HL-60 (cell line): ENCODE measurements at regions not wholly inside any gene's neighbourhood (a gene's known extent, or its start where the extent isn't known, plus 50 kb on each side); places are given as distances from the start of the nearest gene placed in this dataset.

Source experiments
- CTCF ChIP-seq: IDR thresholded peaks from one replicate; pipeline ENCODE4 v1.5.1; 2011; ENCODE audit warnings: low read length, control low read depth, inconsistent platforms; ENCODE audit not compliant: insufficient read depth
- GABPA ChIP-seq: IDR thresholded peaks from 2 replicates; pipeline ENCODE4 v1.6.1; 2012; ENCODE audit warnings: low read depth
- REST ChIP-seq: IDR thresholded peaks from 2 replicates; pipeline ENCODE4 v1.6.1; 2012; ENCODE audit warnings: low read depth; ENCODE audit not compliant: insufficient replicate concordance

GRCh38 chr15:69808756-69809155 lies 289.0 kb downstream of the TLE3 start:
- TF ChIP-seq CTCF (no peak), GABPA (no peak), REST (no peak)
